Psoas muscle (tissue), 7 donors: ENCODE measurements at regions not wholly inside any gene's neighbourhood (a gene's known extent, or its start where the extent isn't known, plus 50 kb on each side); places are given as distances from the start of the nearest gene placed in this dataset.

Experiments used
- ATAC-seq, 4 donors: fragments of 200-7000 bp; cut with Tn5 transposase; one replicate each; pipeline ENCODE4 v1.9.1; 2020; ENCODE audit warnings: moderate library complexity in 3 of 4, mild to moderate bottlenecking in 2 of 4
- DNase-seq, 2 donors: peaks; one replicate each; pipeline ENCODE4 v3.0.0-alpha.2; 2020
- H3K27ac ChIP-seq: fragments of 200-600 bp; one replicate; pipeline ENCODE4 v1.8.0; 2022
- H3K27me3 ChIP-seq, 3 donors: fragments of 200-600 bp in 1 of 3; one replicate each; pipeline versions ENCODE4 v1.6.1 to v1.8.0; 2013 to 2022; ENCODE audit warnings: low read length in 2 of 3, mild to moderate bottlenecking in 2 of 3, moderate library complexity in 1 of 3; ENCODE audit not compliant: insufficient read depth in 3 of 3
- H3K36me3 ChIP-seq, 2 donors: fragments of 200-600 bp in 1 of 2; one replicate each; pipeline versions ENCODE4 v1.6.1 to v1.8.0; 2013 to 2022; ENCODE audit warnings: low read depth in 1 of 2, mild to moderate bottlenecking in 1 of 2, moderate library complexity in 1 of 2; ENCODE audit not compliant: insufficient read depth in 1 of 2
- H3K4me1 ChIP-seq: fragments of 200-600 bp; one replicate; pipeline ENCODE4 v1.8.0; 2022
- H3K4me3 ChIP-seq: fragments of 200-600 bp; one replicate; pipeline ENCODE4 v1.8.0; 2022; ENCODE audit warnings: mild to moderate bottlenecking
- H3K9me3 ChIP-seq: fragments of 200-600 bp; one replicate; pipeline ENCODE4 v1.8.0; 2022
- CTCF ChIP-seq: fragments of 200-600 bp; IDR thresholded peaks from one replicate; pipeline ENCODE4 v1.8.0; 2022; ENCODE audit warnings: antibody characterized with exemption
- whole genome bisulfite sequencing, 3 donors: extraction: QIAGEN DNeasy Blood & Tissue Kit; methylation state at CpG; one replicate each; pipeline versions ENCODE4 v1.1.6 to v1.1.7; 2013; 5-methylcytosine and 5-hydroxymethylcytosine counted together
- intact Hi-C, 2 donors: fragments of 100-400 bp; cut with DNase I; formaldehyde crosslinking; loops; one replicate each; pipeline versions ENCODE4 v1.11.0 to v1.14.2; 2022
- donor health status: healthy with polysubstance abuse.
- donor health status: DM: no; HTN: no; CAD: no; lungs with moderate emphysema.
- donor health status: Bipolar disorder and iron deficiency.
- donor health status: healthy.
- donor health status: DM: yes; HTN: yes; CAD: no.
- donor health status: DM: no; HTN: no; CAD: no.
- donor health status: DM: yes; HTN: yes; CAD: no.

GRCh38 chr5:5551499-5551898, 129.0 kb downstream of the ICE1 start:
- 68 to 69% (median 68%) methylated on average over 4 of the region's 4 CpGs for WGBS, 3 donors
- DNase-seq = no peak

GRCh38 chr5:5546408-5546807, 123.9 kb downstream of the ICE1 start:
- H3K9me3 ChIP-seq = no peaks in the 10 kb centered on the region
- H3K4me1 ChIP-seq = no peaks in the 10 kb centered on the region
- H3K4me3 ChIP-seq = no peak overlapping the region
- intact Hi-C loops = no loop called here
- DNase-seq (no peak), ATAC-seq (no peak)
- no peak for TF ChIP-seq CTCF
- H3K27me3 ChIP-seq = no peaks in the 10 kb centered on the region
- 38 to 74% (median 73%) methylated on average over 3 of the region's 3 CpGs for WGBS, 3 donors
- H3K36me3 ChIP-seq = no peaks in the 10 kb centered on the region
- H3K27ac ChIP-seq = no peak overlapping the region

More at GRCh38 chr5:5551499-5551898, 129.0 kb downstream of the ICE1 start:
- H3K9me3 ChIP-seq = no peaks in the 10 kb centered on the region
- TF ChIP-seq CTCF = no peak
- no peak for ATAC-seq
- no peak overlapping the region for H3K27ac ChIP-seq
- no peaks in the 10 kb centered on the region for H3K36me3 ChIP-seq
- H3K4me3 ChIP-seq = no peak overlapping the region
- no peaks in the 10 kb centered on the region for H3K4me1 ChIP-seq
- intact Hi-C loops = no loop called here
- no peaks in the 10 kb centered on the region for H3K27me3 ChIP-seq

- no peak for DNase-seq
- 59 to 64% (median 64%) methylated on average over 8 of the region's 8 CpGs for WGBS, 3 donors
- intact Hi-C loops = no loop called here
- Histone ChIP-seq H3K36me3 (no peaks in the 10 kb centered on the region), H3K27me3 (no peaks in the 10 kb centered on the region), H3K4me3 (no peak overlapping the region), H3K27ac (no peak overlapping the region), H3K4me1 (no peaks in the 10 kb centered on the region), H3K9me3 (no peaks in the 10 kb centered on the region)
- no peak for ATAC-seq
- TF ChIP-seq CTCF = no peak
Measured at GRCh38 chr5:5544094-5544663, 121.7 kb downstream of the ICE1 start.

DNA sequence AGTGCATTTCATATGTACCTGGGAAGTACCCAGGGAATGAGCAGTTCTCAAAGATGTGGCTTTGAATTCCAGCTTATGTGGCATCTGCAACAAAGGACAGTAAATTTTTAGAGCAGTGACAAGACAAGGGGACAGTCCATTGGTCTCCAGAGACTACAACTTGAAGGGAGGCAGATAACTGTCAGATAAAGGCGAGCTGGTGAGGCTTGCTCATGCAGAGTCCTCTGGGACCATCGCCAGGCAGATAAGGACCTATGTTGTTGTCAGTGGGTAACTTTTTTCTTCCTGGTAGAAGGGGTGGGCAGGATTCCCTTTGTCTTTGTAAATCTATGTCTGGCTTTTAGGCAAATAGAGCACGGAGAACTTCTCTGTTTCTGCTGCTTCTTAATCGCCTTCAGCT, 120.2 kb downstream of the ICE1 start:
- DNase-seq (no peak), ATAC-seq (no peak)
- no peaks in the 10 kb centered on the region for H3K9me3 ChIP-seq
- peaks cover 0 to 2% (median 0%) of the 10 kb centered on the region in 3 donors for H3K27me3 ChIP-seq
- intact Hi-C loops = no loop called here
- no peak for TF ChIP-seq CTCF
- no peak overlapping the region for H3K27ac ChIP-seq
- WGBS, 3 donors = 80 to 88% (median 87%) methylated on average over 4 of the region's 4 CpGs
- no peak overlapping the region for H3K4me3 ChIP-seq
- H3K36me3 ChIP-seq = no peaks in the 10 kb centered on the region
- no peaks in the 10 kb centered on the region for H3K4me1 ChIP-seq

DNA sequence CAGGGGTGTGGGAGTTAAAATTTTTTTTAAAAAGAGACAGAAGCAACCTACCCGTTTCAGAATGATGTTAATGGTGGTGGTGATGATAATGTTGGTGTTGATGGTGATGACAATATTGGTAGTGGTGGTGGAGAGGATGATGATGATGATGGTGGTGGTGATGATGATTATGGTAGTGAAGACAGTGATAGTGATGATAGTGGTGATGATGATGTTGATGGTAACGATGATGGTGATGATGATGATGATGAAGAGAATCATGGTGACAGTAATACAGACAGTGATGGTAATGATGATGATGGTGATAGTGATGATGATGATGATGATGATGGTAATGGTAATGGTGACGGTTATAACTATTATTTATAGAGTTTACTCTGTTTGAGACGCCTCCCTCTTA, 117.6 kb downstream of the ICE1 start:
- DNase-seq = no peak
- H3K9me3 ChIP-seq = no peaks in the 10 kb centered on the region
- no peaks in the 10 kb centered on the region for H3K36me3 ChIP-seq
- ATAC-seq = no peak
- 64 to 66% (median 65%) methylated on average over 4 of the region's 4 CpGs for WGBS, 3 donors
- intact Hi-C loops = no loop called here
- peaks cover 0 to 2% (median 0%) of the 10 kb centered on the region in 3 donors for H3K27me3 ChIP-seq
- no peak overlapping the region for H3K4me3 ChIP-seq
- H3K27ac ChIP-seq = no peak overlapping the region
- no peaks in the 10 kb centered on the region for H3K4me1 ChIP-seq
- no peak for TF ChIP-seq CTCF
